ENCODE measurements at regions not wholly inside any gene's neighbourhood (a gene's known extent, or its start where the extent isn't known, plus 50 kb on each side); places are given as distances from the start of the nearest gene placed in this dataset.

- DNase-seq (no peak), ATAC-seq (no peak)
- intact Hi-C loops (cut with micrococcal nuclease): no loop called here
Observed at GRCh38 chr12:70149013-70149412, 94.2 kb upstream of the CNOT2 start.

GRCh38 chr12:70149665-70150064 lies 93.6 kb upstream of the CNOT2 start:
- ATAC-seq: no peak
- intact Hi-C loops (cut with micrococcal nuclease): no loop called here

GRCh38 chr12:70150230-70150629 lies 93.0 kb upstream of the CNOT2 start:
- ATAC-seq: no peak
- intact Hi-C loops (cut with micrococcal nuclease): no loop called here

More at GRCh38 chr12:70149665-70150064, 93.6 kb upstream of the CNOT2 start:
- DNase-seq: no peak

GRCh38 chr12:70151993-70152392 lies 91.2 kb upstream of the CNOT2 start:
- intact Hi-C loops (cut with micrococcal nuclease): no loop called here
- ATAC-seq: no peak
- DNase-seq: no peak

More at GRCh38 chr12:70150230-70150629, 93.0 kb upstream of the CNOT2 start:
- DNase-seq: no peak

GRCh38 chr12:70154087-70154638 lies 89.1 kb upstream of the CNOT2 start:
- DNase-seq (no peak), ATAC-seq (no peak)
- intact Hi-C loops (cut with micrococcal nuclease): no loop called here

GRCh38 chr12:70154960-70155589 lies 88.2 kb upstream of the CNOT2 start:
- no peak for DNase-seq

GRCh38 chr12:70157099-70157498 lies 86.1 kb upstream of the CNOT2 start:
- no peak for ATAC-seq
- intact Hi-C loops (cut with micrococcal nuclease): no loop called here
- no peak for DNase-seq

More at GRCh38 chr12:70154960-70155589, 88.2 kb upstream of the CNOT2 start:
- intact Hi-C loops (cut with micrococcal nuclease): no loop called here
- ATAC-seq: no peak

GRCh38 chr12:70165450-70165849 lies 77.8 kb upstream of the CNOT2 start:
- ATAC-seq (no peak), DNase-seq (no peak)
- intact Hi-C loops (cut with micrococcal nuclease): no loop called here

GRCh38 chr12:70176290-70176689 lies 66.9 kb upstream of the CNOT2 start:
- intact Hi-C loops (cut with micrococcal nuclease): no loop called here
- no peak for ATAC-seq
- no peak for DNase-seq

GRCh38 chr12:70177631-70178030 lies 65.6 kb upstream of the CNOT2 start:
- DNase-seq (no peak), ATAC-seq (peak; percentile 45)

GRCh38 chr12:70178038-70178437 lies 65.2 kb upstream of the CNOT2 start:
- DNase-seq: no peak
- intact Hi-C loops (cut with micrococcal nuclease): no loop called here
- peak; percentile 82 for ATAC-seq

More at GRCh38 chr12:70177631-70178030, 65.6 kb upstream of the CNOT2 start:
- intact Hi-C loops (cut with micrococcal nuclease): no loop called here

- intact Hi-C loops (cut with micrococcal nuclease): no loop called here
- DNase-seq (no peak), ATAC-seq (no peak)
Observed at GRCh38 chr12:70180130-70180529, 63.1 kb upstream of the CNOT2 start.

- intact Hi-C loops (cut with micrococcal nuclease): no loop called here
- ATAC-seq (no peak), DNase-seq (no peak)
Observed at GRCh38 chr12:70185301-70185700, 57.9 kb upstream of the CNOT2 start.

- intact Hi-C loops (cut with micrococcal nuclease): no loop called here
- DNase-seq: no peak
- no peak for ATAC-seq
Observed at GRCh38 chr12:70186436-70186835, 56.8 kb upstream of the CNOT2 start.

- ATAC-seq (no peak), DNase-seq (no peak)
- intact Hi-C loops (cut with micrococcal nuclease): no loop called here
Observed at GRCh38 chr12:70190262-70191010, 52.8 kb upstream of the CNOT2 start.

All from left ventricle myocardium superior (tissue), 1 donor.